ENCODE measurements at regions not wholly inside any gene's neighbourhood (a gene's known extent, or its start where the extent isn't known, plus 50 kb on each side); places are given as distances from the start of the nearest gene placed in this dataset.
"Not testable (repeated sequence)": the region's sequence is repeated elsewhere in the genome, so short reads cannot be mapped to it uniquely, and the experiment has no call there.

- no peak for DNase-seq
These were observed 106.7 kb upstream of the KDM7A start for GRCh38 chr7:140283472-140283871.

DNA sequence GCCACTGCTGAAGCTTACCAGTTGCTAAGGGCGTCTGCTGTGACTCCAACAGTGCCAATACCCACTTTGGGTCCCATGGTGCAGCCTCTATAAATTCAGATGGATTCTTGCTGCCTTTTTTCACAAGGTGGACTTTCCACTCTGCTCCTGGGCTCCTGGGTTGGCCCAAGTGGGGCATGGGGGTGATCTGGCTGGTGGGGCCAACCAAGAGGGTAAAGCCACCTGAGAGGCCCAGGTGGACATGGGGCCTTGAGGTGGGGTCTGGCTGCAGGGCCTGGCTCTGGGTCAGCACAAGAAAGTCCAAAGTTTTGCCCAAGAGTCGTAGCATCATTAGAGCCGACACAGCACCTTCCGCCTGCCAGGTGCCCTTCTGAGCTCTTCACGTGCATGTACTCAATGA is 105.2 kb upstream of the KDM7A start:
- no peak for DNase-seq

DNA sequence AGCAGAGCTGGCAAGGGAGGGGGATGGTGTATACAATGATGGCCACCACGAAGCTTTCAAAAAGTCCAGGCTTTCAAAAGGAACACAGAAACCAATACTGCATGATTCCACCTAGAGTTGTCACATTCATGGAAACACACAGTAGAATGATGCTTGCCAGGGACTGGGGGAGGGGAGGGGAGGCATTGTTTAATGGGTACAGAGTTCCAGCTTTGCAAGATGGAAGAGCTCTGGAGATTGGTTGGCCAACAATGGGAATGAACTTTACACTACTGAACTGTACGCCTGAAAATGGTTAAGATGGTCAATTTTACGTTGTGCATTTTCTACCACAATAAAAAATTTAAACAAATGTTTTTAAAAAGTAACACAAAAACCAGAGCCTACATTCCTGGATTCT is 104.5 kb upstream of the KDM7A start:
- no peak for DNase-seq

GRCh38 chr7:140276001-140276400 is 99.2 kb upstream of the KDM7A start:
- no peak for DNase-seq

DNA sequence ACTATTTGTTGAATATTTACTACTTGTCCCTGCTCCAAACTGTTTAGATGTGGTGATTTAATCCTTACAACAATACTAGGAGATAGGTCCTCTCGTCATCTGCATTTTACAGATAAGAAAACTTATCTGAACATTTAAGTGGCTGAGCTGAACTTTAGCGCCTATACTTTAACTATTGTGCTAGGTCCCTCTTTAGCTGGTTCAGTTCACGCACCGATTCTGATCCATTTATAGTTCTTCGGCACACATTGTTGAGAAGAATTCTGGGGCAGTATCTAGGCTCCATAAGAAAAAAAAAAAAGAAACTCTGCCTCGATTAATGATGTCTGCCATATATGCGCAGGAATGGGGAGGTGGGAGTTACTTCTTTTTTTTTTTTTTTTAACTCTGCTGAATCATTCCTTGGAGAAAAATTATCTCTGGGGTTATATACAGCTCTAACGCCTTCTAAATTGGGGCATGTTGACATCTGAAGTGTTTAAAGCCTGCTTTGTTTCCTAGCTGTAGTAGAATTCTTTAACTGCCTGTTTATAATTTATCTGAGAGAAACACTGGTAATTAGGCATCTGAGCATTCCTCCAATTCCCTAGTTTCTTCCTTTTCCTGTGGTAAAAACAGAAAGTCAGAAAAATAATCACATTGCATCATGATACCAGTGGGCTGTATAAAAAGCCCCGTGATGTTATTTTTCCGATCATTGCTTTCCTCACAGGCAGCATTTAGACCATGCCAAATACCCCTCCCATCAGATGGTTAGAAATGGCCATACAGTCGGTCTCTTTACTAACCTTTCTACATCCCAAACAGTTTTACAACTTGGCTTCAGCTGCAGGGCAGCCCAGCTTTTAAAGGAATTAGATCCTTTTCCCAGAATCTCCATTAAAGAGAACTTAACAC is 98.5 kb upstream of the KDM7A start:
- DNase-seq: no peak

GRCh38 chr7:140273417-140273816 is 96.6 kb upstream of the KDM7A start:
- DNase-seq: no peak

DNA sequence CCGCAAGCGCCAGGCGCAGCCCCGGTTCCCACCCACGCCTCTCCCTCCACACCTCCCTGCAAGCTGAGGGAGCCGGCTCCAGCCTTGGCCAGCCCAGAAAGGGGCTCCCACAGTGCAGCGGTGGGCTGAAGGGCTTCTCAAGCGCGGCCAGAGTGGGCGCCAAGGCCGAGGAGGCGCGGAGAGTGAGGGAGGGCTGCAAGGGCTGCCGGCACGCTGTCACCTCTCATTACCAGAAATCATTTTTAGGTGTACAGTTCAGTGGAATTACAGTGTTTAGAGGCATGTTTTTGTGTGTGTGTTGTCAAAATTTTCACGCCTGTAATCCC is 94.8 kb upstream of the KDM7A start:
- DNase-seq: not testable (repeated sequence)

DNA sequence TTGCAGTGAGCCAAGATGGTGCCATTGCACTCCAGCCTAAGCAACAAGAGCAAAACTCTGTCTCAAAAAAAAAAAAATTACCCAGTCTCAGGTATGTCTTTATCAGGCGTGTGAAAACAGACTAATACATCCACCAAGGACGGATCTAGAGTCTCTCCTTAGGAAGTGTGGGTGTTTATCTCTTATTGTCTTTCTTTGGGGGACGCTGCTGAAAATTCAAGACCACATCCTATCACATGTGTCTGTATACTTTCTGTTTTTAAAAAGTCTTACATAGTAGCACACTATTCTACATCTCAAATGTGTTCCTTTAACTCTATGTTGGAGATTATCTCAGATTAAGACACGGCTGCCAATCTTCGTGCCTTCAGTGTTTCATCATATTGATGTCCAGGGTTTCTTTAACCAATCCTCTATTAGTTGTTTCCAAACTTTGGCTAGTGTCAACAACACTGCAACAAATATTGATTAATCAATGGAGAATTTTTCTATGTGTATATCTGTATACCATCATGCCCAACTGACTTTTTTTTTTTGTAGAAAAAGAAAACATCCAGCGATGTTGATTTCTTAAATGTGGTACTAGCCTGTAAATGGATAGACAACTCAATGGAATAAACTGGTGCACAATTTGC is 92.3 kb upstream of the KDM7A start:
- no peak for DNase-seq

- no peak for DNase-seq
These were observed 90.8 kb upstream of the KDM7A start for GRCh38 chr7:140267381-140268226.

- no peak for DNase-seq
These were observed 86.5 kb upstream of the KDM7A start for GRCh38 chr7:140263277-140263676.

GRCh38 chr7:140262242-140262903 is 85.6 kb upstream of the KDM7A start:
- DNase-seq: no peak

DNA sequence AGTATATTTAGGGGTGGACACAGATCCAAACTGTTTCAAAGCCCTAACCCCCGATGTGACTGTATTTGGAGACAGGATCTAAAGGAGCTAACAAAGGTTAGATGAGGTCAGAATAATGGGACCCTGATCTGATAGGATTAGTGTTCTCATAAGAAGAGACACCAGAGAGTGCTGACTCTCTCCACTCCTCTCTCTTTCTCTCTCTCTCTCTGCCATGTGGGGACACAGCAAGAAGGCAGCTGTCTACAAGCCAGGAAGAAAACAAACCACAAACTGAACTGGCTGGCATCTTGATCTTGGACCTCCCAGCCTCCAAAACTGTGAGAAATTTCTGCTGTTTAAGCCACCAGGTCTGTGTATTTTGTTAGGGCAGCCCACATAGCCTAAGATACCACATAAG is 84.7 kb upstream of the KDM7A start:
- no peak for DNase-seq

- no peak for DNase-seq
These were observed 84.3 kb upstream of the KDM7A start for GRCh38 chr7:140261105-140261486.

DNA sequence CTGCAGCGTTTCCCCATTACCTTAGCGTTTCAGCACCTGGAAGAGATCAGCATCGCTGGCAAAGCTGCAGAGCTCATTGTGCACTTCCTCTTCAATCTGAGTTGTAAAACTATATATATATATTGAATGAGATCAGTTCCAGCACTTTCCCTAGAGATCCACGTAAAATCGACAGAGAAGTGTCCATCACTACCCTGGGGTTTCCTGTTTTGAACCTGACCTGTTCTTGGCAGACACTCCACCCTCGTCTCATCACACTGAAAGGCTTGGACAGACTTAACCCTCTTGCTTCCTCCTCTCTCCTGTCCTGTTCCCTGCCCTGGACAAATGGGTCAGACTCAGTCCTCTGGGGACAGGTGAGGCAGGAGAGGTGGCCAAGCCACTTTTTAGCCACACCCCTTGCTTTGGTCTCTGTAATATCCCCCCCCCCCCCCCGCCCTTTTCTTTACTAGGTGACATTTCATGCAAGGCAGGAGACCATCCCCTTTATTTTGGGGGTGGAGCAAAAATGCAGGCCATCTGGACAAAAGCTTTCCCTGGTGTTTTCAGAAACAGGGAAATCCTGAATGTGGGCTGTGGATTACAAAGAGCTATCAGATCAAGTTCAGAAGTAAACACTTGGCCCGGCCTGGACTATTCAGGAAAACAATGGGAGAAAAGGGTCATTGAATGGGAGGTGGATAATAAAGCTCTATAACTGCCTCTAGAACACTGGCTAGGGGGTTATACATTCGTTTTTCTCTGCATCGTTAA is 83.7 kb upstream of the KDM7A start:
- peak; percentile 96 for DNase-seq

DNA sequence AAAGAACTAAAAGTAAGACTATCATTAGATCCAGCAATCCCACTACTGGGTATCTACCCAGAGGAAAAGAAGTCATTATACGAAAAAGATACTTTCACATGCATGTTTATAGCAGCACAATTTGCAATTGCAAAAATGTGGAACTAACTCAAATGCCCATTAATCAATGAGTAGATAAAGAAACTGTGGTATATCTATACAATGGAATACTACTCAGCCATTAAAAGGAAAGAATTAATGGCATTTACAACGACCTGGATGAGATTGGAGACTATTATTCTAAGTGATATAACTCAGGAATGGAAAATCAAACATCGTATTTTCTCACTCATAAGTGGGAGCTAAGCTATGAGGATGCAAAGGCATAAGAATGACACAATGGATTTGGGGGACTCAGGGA is 80.5 kb upstream of the KDM7A start:
- not testable (repeated sequence) for DNase-seq

DNA sequence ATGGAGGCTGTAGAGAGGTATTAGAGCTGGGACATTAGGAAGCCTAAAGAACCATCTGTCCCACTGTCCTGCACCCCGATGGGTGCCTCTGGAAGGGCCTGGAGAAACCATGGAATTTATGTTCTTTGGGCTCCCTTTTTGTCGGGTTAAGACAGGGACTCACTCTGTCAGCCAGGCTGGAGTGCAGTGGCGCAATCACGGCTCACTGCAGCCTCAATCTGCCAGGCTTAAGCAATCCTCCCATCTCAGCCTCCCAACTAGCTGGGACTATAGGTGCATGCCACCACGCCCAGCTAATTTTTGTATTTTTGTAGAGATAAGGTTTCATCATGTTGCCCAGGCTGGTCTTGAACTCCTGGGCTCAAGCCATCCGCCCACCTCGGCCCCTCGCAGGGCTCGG is 78.2 kb upstream of the KDM7A start:
- not testable (repeated sequence) for DNase-seq

DNA sequence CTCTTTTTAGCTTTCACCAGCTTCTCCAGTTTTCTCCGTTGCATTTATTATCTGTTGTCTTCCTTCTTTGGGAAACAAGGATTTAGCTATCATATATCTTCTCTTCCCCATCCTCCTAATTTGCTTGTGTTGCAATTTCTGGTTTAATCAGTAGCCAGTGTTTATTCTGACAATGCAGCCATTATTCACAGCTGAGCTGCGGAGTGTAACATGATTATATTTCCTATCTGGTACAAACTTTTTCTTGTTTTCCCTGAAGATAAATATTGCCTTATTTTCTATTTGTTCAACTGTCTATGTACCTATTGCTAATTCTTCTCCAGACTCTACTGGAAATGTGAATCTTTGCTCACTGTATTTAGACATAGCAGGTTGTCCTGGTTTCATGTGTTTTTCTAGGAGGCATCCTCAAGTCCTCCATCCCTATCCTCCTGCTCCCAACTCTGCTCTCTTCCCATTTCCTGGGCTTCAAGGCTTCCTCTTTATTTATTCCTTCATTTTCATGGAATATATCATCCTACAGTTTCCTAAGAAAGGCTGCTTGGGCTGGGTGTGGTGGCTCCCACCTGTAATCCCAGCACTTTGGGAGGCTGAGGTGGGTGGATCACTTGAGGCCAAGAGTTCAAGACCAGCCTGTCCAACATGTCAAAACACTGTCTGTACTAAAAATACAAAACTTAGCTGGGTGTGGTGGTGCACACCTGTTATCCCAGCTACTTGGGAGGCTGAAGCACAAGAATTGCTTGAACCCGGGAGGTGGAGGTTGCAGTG is 72.4 kb upstream of the KDM7A start:
- no peak for DNase-seq

- DNase-seq: no peak
These were observed 70.8 kb upstream of the KDM7A start for GRCh38 chr7:140247559-140247958.

- no peak for DNase-seq
These were observed 68.9 kb upstream of the KDM7A start for GRCh38 chr7:140245611-140246105.

GRCh38 chr7:140242057-140243031 is 65.6 kb upstream of the KDM7A start:
- peak; percentile 68 for DNase-seq
